ENCODE measurements at regions not wholly inside any gene's neighbourhood (a gene's known extent, or its start where the extent isn't known, plus 50 kb on each side); places are given as distances from the start of the nearest gene placed in this dataset.

GRCh38 chr4:45920861-45921260 is 203.0 kb downstream of the GABRG1 start:
- 19% methylated on average over 3 of the region's 3 CpGs for WGBS (ENCODE audit: low lambda C conversion rate)
- no peaks in the 10 kb centered on the region; the same call in 1 of the 2 replicates for H3K9me3 ChIP-seq (ENCODE audit: low read length)
- POLR2A ChIA-PET: no interaction called here
- TF ChIP-seq ZFP90 (CRISPR knock-in tag; IDR thresholded peaks at IDR 0.05; ENCODE audit: borderline replicate concordance) (no peak), ZNF770 (CRISPR knock-in tag; IDR thresholded peaks at IDR 0.05) (no peak), BATF2 (CRISPR knock-in tag; IDR thresholded peaks at IDR 0.05) (no peak), YEATS4 (CRISPR knock-in tag; IDR thresholded peaks at IDR 0.05; ENCODE audit: borderline replicate concordance) (no peak), ZNF451 (CRISPR knock-in tag; IDR thresholded peaks at IDR 0.05) (no peak), ZNF614 (CRISPR knock-in tag; IDR thresholded peaks at IDR 0.05; ENCODE audit: borderline replicate concordance) (no peak), ASH2L (IDR thresholded peaks at IDR 0.05; ENCODE audit: insufficient read length, low read depth, low read length) (no peak), KMT2A (CRISPR knock-in tag; IDR thresholded peaks at IDR 0.05) (no peak), ZSCAN30 (CRISPR knock-in tag; IDR thresholded peaks at IDR 0.05) (no peak), FOXO4 (CRISPR knock-in tag; conservative IDR thresholded peaks at IDR 0.05) (no peak), RBFOX2 (IDR thresholded peaks at IDR 0.05; ENCODE audit: low read depth, low read length) (no peak), REXO4 (CRISPR knock-in tag; IDR thresholded peaks at IDR 0.05; ENCODE audit: borderline replicate concordance) (no peak), ATF2 (CRISPR knock-in tag; IDR thresholded peaks at IDR 0.05) (no peak), RFX1 (IDR thresholded peaks at IDR 0.05) (no peak), THRA (CRISPR knock-in tag; IDR thresholded peaks at IDR 0.05; ENCODE audit: borderline replicate concordance) (no peak), ZNF777 (CRISPR knock-in tag; IDR thresholded peaks at IDR 0.05) (no peak)

More at GRCh38 chr4:45920861-45921260, 203.0 kb downstream of the GABRG1 start:
- no peaks in the 10 kb centered on the region for H3K4me1 ChIP-seq (ENCODE audit: insufficient read depth, low read length)
- no peak for ATAC-seq
- no peak overlapping the region for H3K9ac ChIP-seq (ENCODE audit: insufficient read depth, low read depth, low read length)
- intact Hi-C loops (cut with micrococcal nuclease; ENCODE audit: unreplicated experiment) (no loop called here), in situ Hi-C loops (cut with HindIII; ENCODE audit: extremely low pct_ligation_motif_present, low pct_unique_long_range_greater_than_20kb) (no loop called here)
- H3K27ac ChIP-seq (ENCODE audit: extremely low read length, insufficient read depth, low read length): no peak overlapping the region
- BruUV-seq (replicated peaks): no TSS peak
- no peak overlapping the region for H2AFZ ChIP-seq (ENCODE audit: low read length)
- H3K4me3 ChIP-seq (replicated peaks in 1 of 3; ENCODE audit: insufficient read depth in 1 of 3, low read depth in 2 of 3, low read length in 3 of 3): no peak overlapping the region
- CTCF ChIA-PET (ENCODE audit: low intra/inter-chr PET ratio, low total read pairs): no interaction called here
- DNase-seq (ENCODE audit: low spot score): no peak
- no peaks in the 10 kb centered on the region for H3K79me2 ChIP-seq (ENCODE audit: insufficient read depth, low read length)
- no peak for FAIRE-seq
- no peaks in the 10 kb centered on the region for H3K27me3 ChIP-seq (ENCODE audit: control insufficient read depth in 1 of 2, insufficient read depth in 2 of 2, low read length in 2 of 2)
- H4K20me1 ChIP-seq (ENCODE audit: insufficient read depth, low read length): no peaks in the 10 kb centered on the region
- H3K4me2 ChIP-seq (ENCODE audit: low read depth, low read length): no peak overlapping the region
- H3K36me3 ChIP-seq (replicated peaks in 1 of 2; ENCODE audit: control insufficient read depth in 1 of 2, insufficient read depth in 2 of 2, low read length in 2 of 2): no peaks in the 10 kb centered on the region

Measured in HepG2 (cell line).